ENCODE measurements at regions not wholly inside any gene's neighbourhood (a gene's known extent, or its start where the extent isn't known, plus 50 kb on each side); places are given as distances from the start of the nearest gene placed in this dataset.

DNA sequence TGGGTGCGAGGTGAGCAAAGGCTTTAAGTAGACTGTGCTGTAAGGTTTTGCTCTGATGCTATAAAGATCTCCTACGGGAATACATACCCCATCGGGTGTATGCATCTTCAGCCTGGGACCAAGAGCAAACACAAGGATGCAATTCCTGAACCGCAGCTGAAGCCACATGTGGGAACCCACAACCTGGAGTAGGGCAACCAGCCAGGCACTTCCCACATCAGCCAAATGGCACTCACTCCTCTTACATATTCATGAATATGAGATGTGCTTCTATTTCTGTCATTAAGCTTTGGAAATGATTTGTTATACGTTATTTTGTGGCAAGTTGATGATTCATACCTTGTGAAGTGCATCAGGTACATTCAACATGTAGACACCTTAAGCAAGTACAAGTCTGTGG is 619.2 kb downstream of the C6orf118 start:
- Histone ChIP-seq H3K4me3 (ENCODE audit: low read length) (no peak overlapping the region), H3K27ac (ENCODE audit: low read depth in 1 of 2, low read length in 2 of 2) (no peak overlapping the region), H3K4me1 (ENCODE audit: insufficient read depth, low read length) (no peaks in the 10 kb centered on the region), H3K9me3 (ENCODE audit: control insufficient read depth in 1 of 2, insufficient read depth in 1 of 2, low read length in 2 of 2) (peaks cover 0 to 5% of the 10 kb centered on the region in 2 experiments), H3K27me3 (ENCODE audit: control insufficient read depth in 1 of 2, insufficient read depth in 2 of 2, low read length in 2 of 2) (no peaks in the 10 kb centered on the region), H3K36me3 (ENCODE audit: insufficient read depth, low read length) (no peaks in the 10 kb centered on the region)
- no peaks in the 10 kb centered on the region for H3K4me1 Mint-ChIP-seq (ENCODE audit: low read depth)
- DNase-seq = no peak
- H3K27ac Mint-ChIP-seq = no peak overlapping the region
- H3K27me3 Mint-ChIP-seq = no peaks in the 10 kb centered on the region
- intact Hi-C loops (cut with DNase I, micrococcal nuclease) = no loop called here
- no peaks in the 10 kb centered on the region for H3K36me3 Mint-ChIP-seq (ENCODE audit: low read depth)
- TF ChIP-seq, protein P1, sequence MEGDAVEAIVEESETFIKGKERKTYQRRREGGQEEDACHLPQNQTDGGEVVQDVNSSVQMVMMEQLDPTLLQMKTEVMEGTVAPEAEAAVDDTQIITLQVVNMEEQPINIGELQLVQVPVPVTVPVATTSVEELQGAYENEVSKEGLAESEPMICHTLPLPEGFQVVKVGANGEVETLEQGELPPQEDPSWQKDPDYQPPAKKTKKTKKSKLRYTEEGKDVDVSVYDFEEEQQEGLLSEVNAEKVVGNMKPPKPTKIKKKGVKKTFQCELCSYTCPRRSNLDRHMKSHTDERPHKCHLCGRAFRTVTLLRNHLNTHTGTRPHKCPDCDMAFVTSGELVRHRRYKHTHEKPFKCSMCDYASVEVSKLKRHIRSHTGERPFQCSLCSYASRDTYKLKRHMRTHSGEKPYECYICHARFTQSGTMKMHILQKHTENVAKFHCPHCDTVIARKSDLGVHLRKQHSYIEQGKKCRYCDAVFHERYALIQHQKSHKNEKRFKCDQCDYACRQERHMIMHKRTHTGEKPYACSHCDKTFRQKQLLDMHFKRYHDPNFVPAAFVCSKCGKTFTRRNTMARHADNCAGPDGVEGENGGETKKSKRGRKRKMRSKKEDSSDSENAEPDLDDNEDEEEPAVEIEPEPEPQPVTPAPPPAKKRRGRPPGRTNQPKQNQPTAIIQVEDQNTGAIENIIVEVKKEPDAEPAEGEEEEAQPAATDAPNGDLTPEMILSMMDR (IDR thresholded peaks at IDR 0.05) = no peak
- CTCF ChIA-PET = no interaction called here
- ATAC-seq (ENCODE audit: poor library complexity) = no peak
- H3K4me3 Mint-ChIP-seq = no peak overlapping the region
- H3K9me3 Mint-ChIP-seq = peaks cover 6% of the 10 kb centered on the region
- POLR2A ChIA-PET = no interaction called here

DNA sequence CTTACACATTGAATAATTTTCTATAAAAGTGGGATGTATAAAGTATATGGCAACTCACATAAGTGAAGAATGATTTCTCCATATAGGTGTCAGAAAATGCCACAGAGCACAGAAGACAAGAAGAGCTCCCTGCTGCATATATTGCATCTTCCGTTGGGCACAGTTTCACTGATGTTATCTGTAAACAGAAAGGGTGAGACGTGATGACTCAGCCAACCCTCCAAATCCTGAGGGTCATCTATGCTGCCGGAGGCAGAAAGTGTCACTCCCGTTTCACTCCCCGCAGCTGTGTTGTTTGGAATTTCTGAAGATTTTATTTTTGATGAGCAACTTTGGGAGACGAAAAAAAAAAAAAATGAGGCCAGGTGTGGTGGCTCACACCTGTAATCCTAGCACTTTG is 644.1 kb downstream of the C6orf118 start:
- no peaks in the 10 kb centered on the region for H3K27me3 Mint-ChIP-seq

DNA sequence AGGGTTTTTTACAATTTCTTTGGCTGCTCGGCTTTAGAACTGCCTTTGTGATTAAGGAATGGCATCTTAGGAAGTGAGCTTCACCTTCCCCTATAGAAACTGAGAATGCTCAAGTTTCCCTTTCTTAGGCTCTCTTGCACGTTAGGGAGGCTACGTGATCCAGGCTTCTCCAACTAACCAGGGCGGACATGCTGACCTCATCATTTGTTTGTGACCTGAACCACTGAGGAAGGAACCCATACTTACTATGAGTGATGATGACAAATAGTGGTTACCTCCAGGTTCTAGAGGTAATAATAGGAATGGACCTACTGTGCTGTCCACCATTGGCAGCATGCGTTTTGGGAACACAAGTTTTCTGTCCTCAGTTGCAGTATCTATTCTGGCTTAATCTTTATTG is 645.8 kb downstream of the C6orf118 start:
- Histone ChIP-seq H3K4me3 (ENCODE audit: low read length) (no peak overlapping the region), H3K27me3 (ENCODE audit: control insufficient read depth in 1 of 2, insufficient read depth in 2 of 2, low read length in 2 of 2) (no peaks in the 10 kb centered on the region), H3K27ac (ENCODE audit: low read depth in 1 of 2, low read length in 2 of 2) (no peak overlapping the region), H3K4me1 (ENCODE audit: insufficient read depth, low read length) (no peaks in the 10 kb centered on the region), H3K9me3 (ENCODE audit: control insufficient read depth in 1 of 2, insufficient read depth in 1 of 2, low read length in 2 of 2) (peaks cover 6 to 12% of the 10 kb centered on the region in 2 experiments), H3K36me3 (ENCODE audit: insufficient read depth, low read length) (no peaks in the 10 kb centered on the region)
- H3K4me3 Mint-ChIP-seq = no peak overlapping the region
- ChIA-PET CTCF (no interaction called here), POLR2A (no interaction called here)
- H3K27ac Mint-ChIP-seq = no peak overlapping the region
- intact Hi-C loops (cut with DNase I, micrococcal nuclease) = no loop called here
- peaks cover 8% of the 10 kb centered on the region for H3K9me3 Mint-ChIP-seq
- H3K36me3 Mint-ChIP-seq (ENCODE audit: low read depth) = no peaks in the 10 kb centered on the region
- H3K27me3 Mint-ChIP-seq = no peaks in the 10 kb centered on the region
- TF ChIP-seq, protein P1 (IDR thresholded peaks at IDR 0.05) = no peak
- no peaks in the 10 kb centered on the region for H3K4me1 Mint-ChIP-seq (ENCODE audit: low read depth)
- ATAC-seq (ENCODE audit: poor library complexity) (no peak), DNase-seq (no peak)

More for the DNA sequence above, 644.1 kb downstream of the C6orf118 start:
- peaks cover 9 to 12% of the 10 kb centered on the region in 2 experiments for H3K9me3 ChIP-seq (ENCODE audit: control insufficient read depth in 1 of 2, insufficient read depth in 1 of 2, low read length in 2 of 2)
- no peaks in the 10 kb centered on the region for H3K27me3 ChIP-seq (ENCODE audit: control insufficient read depth in 1 of 2, insufficient read depth in 2 of 2, low read length in 2 of 2)
- TF ChIP-seq, protein P1 (IDR thresholded peaks at IDR 0.05) = no peak
- H3K36me3 ChIP-seq (ENCODE audit: insufficient read depth, low read length) = no peaks in the 10 kb centered on the region
- DNase-seq = no peak
- H3K4me3 ChIP-seq (ENCODE audit: low read length) = no peak overlapping the region
- H3K4me1 ChIP-seq (ENCODE audit: insufficient read depth, low read length) = no peaks in the 10 kb centered on the region
- H3K27ac Mint-ChIP-seq = no peak overlapping the region
- no peak for ATAC-seq (ENCODE audit: poor library complexity)
- peaks cover 8% of the 10 kb centered on the region for H3K9me3 Mint-ChIP-seq
- no peaks in the 10 kb centered on the region for H3K4me1 Mint-ChIP-seq (ENCODE audit: low read depth)
- no peaks in the 10 kb centered on the region for H3K36me3 Mint-ChIP-seq (ENCODE audit: low read depth)
- H3K4me3 Mint-ChIP-seq = no peak overlapping the region
- no peak overlapping the region for H3K27ac ChIP-seq (ENCODE audit: low read depth in 1 of 2, low read length in 2 of 2)
- CTCF ChIA-PET = no interaction called here
- POLR2A ChIA-PET = no interaction called here
- intact Hi-C loops (cut with DNase I, micrococcal nuclease) = no loop called here

Data from CD4-positive, alpha-beta T cell (primary cell).